NCI-H1105 treated with DMSO at 0.1 percent for 48 hours (cell line): ENCODE measurements at regions not wholly inside any gene's neighbourhood (a gene's known extent, or its start where the extent isn't known, plus 50 kb on each side); places are given as distances from the start of the nearest gene placed in this dataset.

Experiments
- DNase-seq: peaks from one replicate; lab custom pipeline; 2025; lab: John Stamatoyannopoulos, UW

GRCh38 chr6:170134471-170135440 is 156.1 kb downstream of the DLL1 start:
- DNase-seq = no peak

GRCh38 chr6:170134031-170134470 is 156.8 kb downstream of the DLL1 start:
- DNase-seq = peak; percentile 96

- DNase-seq = no peak
Observed at GRCh38 chr6:170132561-170132991, 158.3 kb downstream of the DLL1 start.

- DNase-seq = no peak
Observed at GRCh38 chr6:170132011-170132521, 158.8 kb downstream of the DLL1 start.

GRCh38 chr6:170131351-170131750 is 159.5 kb downstream of the DLL1 start:
- DNase-seq = no peak

- no peak for DNase-seq
Observed at GRCh38 chr6:170130771-170131241, 160.1 kb downstream of the DLL1 start.

GRCh38 chr6:170130201-170130621 is 160.7 kb downstream of the DLL1 start:
- DNase-seq = no peak

- peak; percentile 96 for DNase-seq
Observed at GRCh38 chr6:170129691-170130171, 161.1 kb downstream of the DLL1 start.

GRCh38 chr6:170128811-170129681 is 161.8 kb downstream of the DLL1 start:
- no peak for DNase-seq

- no peak for DNase-seq
Observed at GRCh38 chr6:170128346-170128745, 162.5 kb downstream of the DLL1 start.

- no peak for DNase-seq
Observed at GRCh38 chr6:170127151-170127550, 163.7 kb downstream of the DLL1 start.

GRCh38 chr6:170125456-170126300 is 165.2 kb downstream of the DLL1 start:
- no peak for DNase-seq

GRCh38 chr6:170124836-170125235 is 166.0 kb downstream of the DLL1 start:
- no peak for DNase-seq

- no peak for DNase-seq
Observed at GRCh38 chr6:170124150-170124549, 166.7 kb downstream of the DLL1 start.

GRCh38 chr6:170122651-170123050 is 168.2 kb downstream of the DLL1 start:
- no peak for DNase-seq

- DNase-seq = no peak
Observed at GRCh38 chr6:170117111-170117972, 173.5 kb downstream of the DLL1 start.

GRCh38 chr6:170116636-170117035 is 174.2 kb downstream of the DLL1 start:
- DNase-seq = no peak

- peak; percentile 33 for DNase-seq
Observed at GRCh38 chr6:170114956-170115855, 175.7 kb downstream of the DLL1 start.
